SH-SY5Y (cell line): ENCODE measurements at regions not wholly inside any gene's neighbourhood (a gene's known extent, or its start where the extent isn't known, plus 50 kb on each side); places are given as distances from the start of the nearest gene placed in this dataset.
A peak's percentile ranks its signal among the peaks of the same experiment; 100 is the strongest.

ENCODE experiments used
- GATA2 ChIP-seq: IDR thresholded peaks from 2 replicates; pipeline ENCODE4 v1.6.1; 2011; ENCODE audit warnings: mild to moderate bottlenecking, low read depth, low read length
- GATA3 ChIP-seq: IDR thresholded peaks from 2 replicates; pipeline ENCODE4 v1.6.1; 2011; ENCODE audit warnings: low read depth, mild to moderate bottlenecking, low read length, moderate library complexity

DNA sequence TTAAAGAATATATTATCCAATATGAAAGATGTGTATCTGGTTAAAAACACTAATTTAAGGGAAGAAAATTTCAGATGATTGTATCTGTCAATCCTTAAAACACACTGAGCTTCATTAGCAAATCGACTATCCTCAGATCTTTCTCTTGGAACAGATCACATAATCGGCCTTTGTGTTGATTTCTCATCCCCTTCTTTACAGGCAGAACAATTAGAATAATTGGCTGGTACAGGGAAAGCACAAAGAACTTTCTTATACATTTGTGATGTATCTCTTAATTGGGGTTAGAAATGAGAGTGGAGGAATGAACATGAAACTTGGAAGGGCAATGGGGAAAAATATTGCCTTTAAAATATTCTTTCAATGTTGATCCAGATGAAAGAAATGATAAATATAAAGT is 662.1 kb downstream of the TLE4 start:
- no peak for TF ChIP-seq GATA2
- no peak for TF ChIP-seq GATA3

DNA sequence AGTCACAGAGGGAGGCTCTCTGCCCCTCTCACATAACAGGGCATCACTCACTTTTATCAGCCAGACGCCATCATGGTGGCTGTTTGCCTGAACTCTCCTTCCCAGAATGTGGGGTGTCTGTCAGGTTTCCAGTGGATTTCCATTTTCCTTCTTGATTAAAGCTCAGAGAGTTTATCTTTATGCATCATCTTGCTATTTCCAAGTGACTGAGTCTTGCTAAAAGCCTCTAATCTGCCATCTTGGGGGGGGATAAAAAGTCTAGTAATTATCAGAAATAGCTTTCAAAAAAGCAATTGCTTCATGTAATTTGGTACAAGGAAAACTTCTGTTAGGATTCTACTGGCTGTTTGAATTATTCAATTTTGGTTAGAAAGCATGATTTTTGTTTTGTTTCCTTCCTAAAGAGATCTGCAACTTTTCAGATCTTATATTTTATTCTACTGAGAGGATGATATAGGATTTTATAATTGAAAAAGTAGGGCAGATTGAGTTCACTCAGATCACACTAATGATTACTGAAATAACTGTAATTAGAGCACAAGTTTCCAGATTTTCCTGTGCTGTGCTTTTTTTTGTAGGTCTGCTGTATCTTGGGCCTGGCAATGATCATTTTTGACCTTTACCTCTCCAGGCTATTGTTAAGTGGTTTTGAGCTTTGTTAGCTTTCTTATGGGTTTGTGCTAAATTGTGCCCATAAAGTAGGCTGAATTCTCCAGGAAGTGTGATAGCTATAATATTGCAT is 661.5 kb downstream of the TLE4 start:
- TF ChIP-seq GATA2, result peak; percentile 94
- peak; percentile 99 for TF ChIP-seq GATA3

GRCh38 chr9:80231318-80232236 is 659.8 kb downstream of the TLE4 start:
- TF ChIP-seq GATA3 (no peak), GATA2 (no peak)

GRCh38 chr9:80223897-80224296 is 652.1 kb downstream of the TLE4 start:
- TF ChIP-seq GATA2 (no peak), GATA3 (no peak)

- TF ChIP-seq GATA2, result no peak
- no peak for TF ChIP-seq GATA3
These were observed 650.9 kb downstream of the TLE4 start for GRCh38 chr9:80222466-80223169.

DNA sequence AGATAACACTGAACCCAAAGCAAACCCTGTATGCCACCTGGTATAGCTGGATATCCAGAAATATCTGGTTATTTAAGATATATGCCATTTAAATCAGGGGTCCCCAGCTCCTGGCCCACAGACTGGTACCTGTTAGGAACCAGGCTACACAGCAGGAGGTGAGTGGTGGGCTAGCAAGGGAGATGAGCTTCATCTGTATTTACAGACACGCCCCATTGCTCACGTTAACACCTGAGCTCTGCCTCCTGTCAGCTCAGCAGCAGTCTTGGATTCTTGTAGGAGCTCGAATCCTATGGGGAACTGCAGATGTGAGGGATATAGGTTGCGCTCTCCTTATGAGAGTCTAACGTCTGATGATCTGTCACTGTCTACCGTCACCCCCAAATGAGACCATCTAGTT is 646.6 kb downstream of the TLE4 start:
- TF ChIP-seq GATA2 (no peak), GATA3 (no peak)

GRCh38 chr9:80213613-80214012 is 641.8 kb downstream of the TLE4 start:
- TF ChIP-seq GATA3 (no peak), GATA2 (no peak)

- no peak for TF ChIP-seq GATA2
- no peak for TF ChIP-seq GATA3
These were observed 636.9 kb downstream of the TLE4 start for GRCh38 chr9:80208696-80209095.

DNA sequence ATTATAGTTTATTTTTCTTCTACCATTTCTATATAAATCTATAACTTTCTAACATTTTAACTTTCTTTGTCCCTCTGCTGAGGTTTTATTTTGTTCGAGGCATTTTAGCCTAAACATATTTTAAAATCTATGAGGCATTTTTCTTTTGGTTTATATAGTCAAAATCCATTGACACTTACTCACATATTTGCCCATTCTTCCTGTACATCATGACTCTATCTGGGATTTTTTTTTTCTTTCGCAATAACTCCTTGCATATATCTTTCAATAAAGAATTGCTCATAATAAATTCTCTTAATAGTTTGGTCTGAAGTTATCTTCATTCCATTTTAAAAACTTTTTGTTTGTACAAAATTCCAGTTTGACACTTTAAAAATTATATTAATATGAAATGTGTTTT is 632.3 kb downstream of the TLE4 start:
- no peak for TF ChIP-seq GATA2
- TF ChIP-seq GATA3, result no peak

- TF ChIP-seq GATA2 (no peak), GATA3 (no peak)
These were observed 625.9 kb downstream of the TLE4 start for GRCh38 chr9:80197661-80198060.

DNA sequence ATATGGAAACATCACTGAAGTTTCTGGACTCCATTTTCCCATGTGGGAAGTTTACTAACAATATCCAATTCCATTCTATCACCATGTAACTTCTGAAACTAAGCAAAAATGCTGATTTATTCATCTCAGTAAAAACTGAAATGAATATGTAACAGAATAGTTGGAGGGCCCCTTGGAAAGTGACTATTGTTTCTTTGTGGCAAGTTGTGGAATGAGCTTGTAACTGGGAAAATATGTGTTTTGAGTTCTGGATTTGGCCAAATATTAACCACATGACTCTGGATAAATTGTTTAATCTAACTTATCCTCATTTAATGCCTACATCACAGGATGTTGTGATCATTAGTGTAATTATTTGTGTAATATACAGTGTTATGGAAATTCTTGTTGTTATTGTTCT is 619.3 kb downstream of the TLE4 start:
- TF ChIP-seq GATA3 (no peak), GATA2 (no peak)

- TF ChIP-seq GATA3 (no peak), GATA2 (no peak)
These were observed 616.8 kb downstream of the TLE4 start for GRCh38 chr9:80188579-80188978.

DNA sequence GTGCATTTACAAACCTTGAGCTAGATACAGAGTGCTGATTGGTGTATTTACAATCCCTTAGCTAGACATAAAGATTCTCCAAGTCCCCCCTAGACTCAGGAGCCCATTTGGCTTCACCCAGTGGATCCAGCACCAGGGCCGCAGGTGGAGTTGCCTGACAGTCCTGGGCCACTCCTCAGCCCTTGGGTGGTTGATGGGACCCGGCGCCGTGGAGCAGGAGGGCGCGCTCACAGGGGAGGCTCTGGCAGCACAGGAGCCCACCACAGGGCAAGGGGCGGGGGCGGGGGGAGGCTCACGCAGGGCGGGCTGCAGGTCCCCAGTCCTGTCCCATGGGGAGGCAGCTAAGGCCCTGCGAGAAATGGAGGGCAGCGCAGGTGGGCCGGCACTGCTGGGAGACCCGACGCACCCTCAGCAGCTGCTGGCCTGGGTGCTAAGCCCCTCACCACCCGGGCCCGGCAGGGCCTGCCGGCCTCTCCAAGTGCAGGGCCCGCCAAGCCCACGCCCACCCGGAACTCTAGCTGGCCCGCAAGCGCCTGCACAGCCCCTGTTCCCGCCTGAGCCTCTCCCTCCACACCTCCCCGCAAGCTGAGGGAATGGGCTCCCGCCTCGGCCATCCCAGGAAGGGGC is 613.5 kb downstream of the TLE4 start:
- TF ChIP-seq GATA3 (no peak), GATA2 (no peak)
